ENCODE measurements at regions not wholly inside any gene's neighbourhood (a gene's known extent, or its start where the extent isn't known, plus 50 kb on each side); places are given as distances from the start of the nearest gene placed in this dataset.
"Not testable (repeated sequence)": the region's sequence is repeated elsewhere in the genome, so short reads cannot be mapped to it uniquely, and the experiment has no call there.

DNA sequence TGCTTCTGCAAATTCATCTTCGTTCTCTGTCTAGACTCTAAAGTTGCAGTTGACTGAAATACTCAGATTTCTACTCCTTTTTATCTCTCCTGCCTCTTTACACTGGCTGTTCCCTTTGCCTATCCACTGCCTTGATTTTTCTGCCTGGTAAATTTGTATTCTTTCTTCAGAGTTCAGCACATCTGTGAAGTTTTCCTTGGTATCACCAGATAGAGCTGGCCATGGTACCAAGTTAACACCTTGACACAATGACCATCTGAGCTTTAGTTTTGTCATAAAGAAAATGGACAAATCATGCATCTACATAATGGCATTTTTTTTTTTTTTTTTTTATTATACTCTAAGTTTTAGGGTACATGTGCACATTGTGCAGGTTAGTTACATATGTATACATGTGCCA is 143.0 kb downstream of the PPP1R3A start:
- DNase-seq = no peak

DNA sequence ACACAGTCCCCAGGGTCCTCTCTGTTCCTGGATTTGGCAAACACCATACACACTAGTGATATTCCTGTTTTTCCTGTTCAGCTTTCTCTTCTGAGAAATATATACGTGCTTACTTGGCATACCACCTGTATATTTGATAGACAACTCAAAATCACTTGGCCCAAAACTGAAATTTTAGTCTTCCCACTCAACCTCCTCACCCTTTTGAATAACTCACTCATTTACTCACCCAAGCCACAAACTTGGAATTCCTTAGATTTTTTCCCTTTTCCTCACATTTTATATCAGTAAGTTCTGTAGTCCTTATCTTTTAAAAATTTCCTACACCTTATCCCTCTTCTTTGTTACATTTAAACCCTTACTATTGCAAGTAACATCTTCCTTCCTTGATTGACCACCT is 143.4 kb downstream of the PPP1R3A start:
- DNase-seq = no peak

- peak; percentile 12 for DNase-seq
Measured at GRCh38 chr7:113774182-113774807, 144.5 kb downstream of the PPP1R3A start.

GRCh38 chr7:113770146-113770738 is 148.6 kb downstream of the PPP1R3A start:
- DNase-seq = no peak

GRCh38 chr7:113768387-113768786 is 150.4 kb downstream of the PPP1R3A start:
- no peak for DNase-seq

- no peak for DNase-seq
Measured at GRCh38 chr7:113764401-113765035, 154.3 kb downstream of the PPP1R3A start.

DNA sequence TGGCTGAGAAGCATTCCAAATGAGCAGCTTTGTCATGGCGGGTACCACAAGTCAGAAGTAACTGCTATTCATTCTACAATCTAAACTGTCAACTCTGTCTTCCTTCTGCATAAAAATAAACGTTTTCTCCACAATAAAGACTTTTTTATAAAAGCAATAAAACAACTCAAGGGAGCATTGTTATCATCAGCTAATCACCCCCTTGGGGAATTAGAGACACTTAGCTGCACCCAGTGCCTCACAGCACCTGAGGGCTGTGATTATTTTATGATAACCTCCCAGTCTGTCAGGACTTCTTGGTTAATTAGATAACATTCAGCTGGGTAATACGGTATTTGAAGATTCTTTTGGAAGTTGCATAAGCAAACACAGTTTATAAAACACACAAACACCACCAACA is 155.6 kb downstream of the PPP1R3A start:
- no peak for DNase-seq

- DNase-seq = no peak
Measured at GRCh38 chr7:113756250-113756649, 162.6 kb downstream of the PPP1R3A start.

DNA sequence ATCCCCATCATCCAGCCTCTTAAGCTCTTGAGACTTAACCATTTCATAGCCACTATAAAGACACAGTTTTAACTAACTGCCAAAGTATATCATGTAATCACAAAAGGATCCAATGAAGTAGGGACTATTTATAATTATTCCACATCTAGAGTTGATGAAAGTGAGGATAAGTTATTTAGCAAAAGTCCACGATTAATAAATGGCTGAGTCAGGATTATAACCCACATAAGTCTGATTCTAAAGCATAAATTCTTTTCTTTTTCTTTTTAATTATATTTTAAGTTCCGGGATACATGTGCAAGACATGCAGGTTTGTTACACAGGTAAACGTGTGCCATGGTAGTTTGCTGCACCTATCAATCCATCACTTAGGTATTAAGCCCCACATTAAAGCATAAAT is 166.1 kb downstream of the PPP1R3A start:
- DNase-seq = no peak

GRCh38 chr7:113752289-113752688 is 166.5 kb downstream of the PPP1R3A start:
- no peak for DNase-seq

DNA sequence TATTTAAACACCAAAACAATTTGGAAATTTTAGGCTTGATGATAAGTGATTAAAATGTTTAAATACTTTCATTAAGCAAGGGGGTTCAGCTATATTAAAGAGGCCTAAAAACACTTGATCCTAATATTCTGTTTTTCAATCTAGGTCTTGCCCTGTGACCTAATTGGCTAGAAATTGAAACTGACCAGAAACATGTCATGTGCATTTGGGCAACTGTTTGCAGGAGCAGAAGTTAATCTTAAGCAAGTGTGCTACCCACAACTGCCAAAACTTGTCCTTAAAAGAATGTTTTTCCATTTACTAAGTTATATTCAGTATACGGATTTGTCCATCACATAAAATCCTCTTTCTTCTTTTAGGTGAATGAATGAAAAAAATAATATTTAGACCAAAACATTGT is 167.3 kb downstream of the PPP1R3A start:
- no peak for DNase-seq

DNA sequence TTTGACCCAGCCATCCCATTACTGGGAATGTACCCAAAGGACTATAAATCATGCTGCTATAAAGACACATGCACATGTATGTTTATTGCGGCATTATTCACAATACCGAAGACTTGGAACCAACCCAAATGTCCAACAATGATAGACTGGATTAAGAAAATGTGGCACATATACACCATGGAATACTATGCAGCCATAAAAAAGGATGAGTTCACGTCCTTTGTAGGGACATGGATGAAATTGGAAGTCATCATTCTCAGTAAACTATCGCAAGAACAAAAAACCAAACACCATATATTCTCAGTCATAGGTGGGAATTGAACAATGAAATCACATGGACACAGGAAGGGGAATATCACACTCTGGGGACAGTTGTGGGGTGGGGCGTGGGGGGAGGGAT is 170.4 kb downstream of the PPP1R3A start:
- not testable (repeated sequence) for DNase-seq

GRCh38 chr7:113742946-113743431 is 175.8 kb downstream of the PPP1R3A start:
- DNase-seq = not testable (repeated sequence)

DNA sequence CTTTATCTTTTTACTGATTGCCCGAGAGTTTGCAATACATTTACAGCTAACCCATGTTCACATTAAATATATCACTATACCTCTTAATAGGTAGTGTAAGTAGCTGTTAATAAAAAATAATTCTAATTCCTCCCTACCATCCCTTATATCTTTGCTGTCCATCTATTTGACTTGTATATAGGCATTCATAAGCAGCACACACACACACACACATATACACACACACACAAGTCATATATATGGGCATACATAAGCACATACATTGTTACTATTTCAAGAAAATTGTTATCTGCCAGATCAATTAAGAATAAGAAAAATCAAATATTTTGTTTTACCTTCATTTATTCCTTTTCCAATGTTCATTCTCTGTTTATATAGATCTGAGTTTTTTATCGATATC is 176.4 kb downstream of the PPP1R3A start:
- no peak for DNase-seq

GRCh38 chr7:113731571-113731970 is 187.2 kb downstream of the PPP1R3A start:
- DNase-seq = no peak

GRCh38 chr7:113730309-113730955 is 188.4 kb downstream of the PPP1R3A start:
- DNase-seq = peak; percentile 15

GRCh38 chr7:113727486-113727885 is 191.3 kb downstream of the PPP1R3A start:
- no peak for DNase-seq

GRCh38 chr7:113722006-113722405 is 196.8 kb downstream of the PPP1R3A start:
- no peak for DNase-seq

DNA sequence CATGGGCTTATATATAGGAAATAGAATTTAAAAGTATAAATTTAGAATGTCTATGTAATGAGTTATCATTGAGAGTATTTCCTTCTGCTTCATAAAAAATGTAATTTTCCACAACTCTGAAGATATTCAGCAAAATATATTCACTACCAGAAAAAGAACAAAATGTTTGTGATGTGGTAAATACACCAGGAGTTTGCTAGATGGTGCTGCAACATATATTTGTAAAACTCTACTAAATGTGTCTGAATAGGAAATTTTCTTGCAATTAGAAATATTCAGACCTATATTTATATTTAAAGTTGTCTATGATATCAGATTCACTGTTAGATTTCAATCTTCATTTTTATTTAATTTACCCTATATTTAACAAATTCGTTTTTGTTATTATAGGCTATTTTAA is 201.1 kb downstream of the PPP1R3A start:
- no peak for DNase-seq

- no peak for DNase-seq
Measured at GRCh38 chr7:113715981-113716856, 202.6 kb downstream of the PPP1R3A start.

- no peak for DNase-seq
Measured at GRCh38 chr7:113715262-113715661, 203.5 kb downstream of the PPP1R3A start.

DNA sequence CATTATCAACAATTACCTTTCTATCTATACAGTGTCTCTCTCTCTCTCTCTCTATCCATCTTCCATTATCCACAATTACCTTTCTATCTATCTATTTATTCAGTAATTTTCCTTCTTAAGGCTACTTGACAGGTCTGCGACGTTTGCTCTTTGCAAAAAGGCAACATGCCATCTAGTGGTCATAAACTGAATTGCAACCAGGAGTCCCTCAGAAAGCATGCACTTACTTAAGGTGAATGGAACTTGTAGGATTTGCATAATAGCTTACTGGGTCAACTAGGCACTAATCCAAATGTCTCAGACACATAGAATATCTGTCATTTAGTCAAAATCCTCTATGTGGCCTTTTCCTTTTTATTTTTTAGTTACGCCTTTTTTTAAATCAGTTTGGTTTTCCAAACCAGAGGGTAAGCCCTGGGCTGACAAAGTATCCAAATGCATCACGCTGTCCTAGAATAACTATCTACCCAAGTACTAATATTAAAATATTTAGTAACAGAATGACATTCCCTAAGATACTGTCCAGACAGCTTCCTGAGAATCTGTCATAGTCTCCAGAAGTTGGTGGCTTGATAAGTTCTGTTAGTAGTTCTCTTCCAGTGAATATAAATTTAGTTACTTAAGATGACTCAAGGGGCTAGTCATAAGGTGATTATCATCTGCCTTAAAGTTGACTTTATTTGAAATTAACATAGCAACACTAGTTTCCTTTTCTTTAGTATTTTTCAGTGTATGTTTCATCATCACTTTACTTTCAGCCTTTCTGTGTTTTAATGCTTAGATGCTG is 208.3 kb downstream of the PPP1R3A start:
- peak; percentile 71 for DNase-seq

All from activated CD4-positive, alpha-beta T cell treated with anti-CD3 and anti-CD28 coated beads, Interleukin-2, amount 50 U/mL, for 16 hours (primary cell).